GM12864 (cell line): ENCODE measurements at regions not wholly inside any gene's neighbourhood (a gene's known extent, or its start where the extent isn't known, plus 50 kb on each side); places are given as distances from the start of the nearest gene placed in this dataset.

ENCODE experiments used
- DNase-seq: peaks from one replicate; pipeline ENCODE4 v3.0.0-alpha.2; 2011; ENCODE audit warnings: low read depth
- H3K4me3 ChIP-seq: 2 replicates; pipeline ENCODE4 v1.5.1; 2011; ENCODE audit warnings: mild to moderate bottlenecking, low read depth, low read length, control low read depth
- TF ChIP-seq, protein P1 (sequence below): IDR thresholded peaks from 2 replicates; pipeline ENCODE4 v1.5.1; 2011; ENCODE audit warnings: low read depth, mild to moderate bottlenecking, moderate library complexity, low read length, control low read depth, inconsistent platforms; ENCODE audit errors: missing control alignments

DNA sequence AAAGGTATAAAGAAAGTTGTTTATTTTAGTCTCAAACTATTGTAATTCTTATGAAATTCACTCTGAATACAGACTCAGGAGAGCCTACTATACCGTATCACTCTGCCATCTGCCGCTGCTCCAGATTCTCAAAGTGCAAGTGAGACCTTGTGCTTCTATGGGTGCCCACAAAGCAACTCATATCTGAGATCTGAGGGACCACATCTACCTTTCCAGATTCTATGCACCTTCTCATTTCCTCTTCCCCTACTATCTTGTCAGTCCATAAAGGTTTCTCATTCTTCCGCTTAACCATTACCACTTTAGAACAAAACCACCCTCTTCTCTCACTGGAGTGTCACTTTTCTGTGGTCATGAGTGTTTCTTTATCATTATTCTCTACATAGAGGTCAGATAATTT is 1236.9 kb downstream of the DIAPH3 start:
- DNase-seq = no peak
- TF ChIP-seq, protein P1, sequence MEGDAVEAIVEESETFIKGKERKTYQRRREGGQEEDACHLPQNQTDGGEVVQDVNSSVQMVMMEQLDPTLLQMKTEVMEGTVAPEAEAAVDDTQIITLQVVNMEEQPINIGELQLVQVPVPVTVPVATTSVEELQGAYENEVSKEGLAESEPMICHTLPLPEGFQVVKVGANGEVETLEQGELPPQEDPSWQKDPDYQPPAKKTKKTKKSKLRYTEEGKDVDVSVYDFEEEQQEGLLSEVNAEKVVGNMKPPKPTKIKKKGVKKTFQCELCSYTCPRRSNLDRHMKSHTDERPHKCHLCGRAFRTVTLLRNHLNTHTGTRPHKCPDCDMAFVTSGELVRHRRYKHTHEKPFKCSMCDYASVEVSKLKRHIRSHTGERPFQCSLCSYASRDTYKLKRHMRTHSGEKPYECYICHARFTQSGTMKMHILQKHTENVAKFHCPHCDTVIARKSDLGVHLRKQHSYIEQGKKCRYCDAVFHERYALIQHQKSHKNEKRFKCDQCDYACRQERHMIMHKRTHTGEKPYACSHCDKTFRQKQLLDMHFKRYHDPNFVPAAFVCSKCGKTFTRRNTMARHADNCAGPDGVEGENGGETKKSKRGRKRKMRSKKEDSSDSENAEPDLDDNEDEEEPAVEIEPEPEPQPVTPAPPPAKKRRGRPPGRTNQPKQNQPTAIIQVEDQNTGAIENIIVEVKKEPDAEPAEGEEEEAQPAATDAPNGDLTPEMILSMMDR = no peak
- H3K4me3 ChIP-seq = no peak overlapping the region

DNA sequence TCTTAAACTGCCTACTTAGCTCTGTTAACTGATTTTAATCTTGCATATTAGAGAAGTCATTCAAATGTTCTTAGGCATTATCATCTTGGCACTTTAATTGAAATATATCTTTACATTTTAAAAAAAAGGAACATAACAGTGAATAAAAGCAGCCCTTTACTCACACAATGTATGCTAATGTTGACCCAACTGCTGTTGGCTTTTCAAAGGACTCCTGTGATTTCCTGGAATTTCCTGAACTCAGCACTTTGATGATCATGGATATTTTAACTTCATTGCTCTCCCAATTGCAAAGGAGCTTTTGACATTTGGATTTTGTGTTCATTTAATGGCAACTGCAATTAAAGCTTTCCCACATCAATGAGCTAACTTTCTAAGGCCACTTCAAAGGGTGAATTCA is 1230.3 kb downstream of the DIAPH3 start:
- DNase-seq = no peak
- H3K4me3 ChIP-seq = no peak overlapping the region
- TF ChIP-seq, protein P1 = no peak

DNA sequence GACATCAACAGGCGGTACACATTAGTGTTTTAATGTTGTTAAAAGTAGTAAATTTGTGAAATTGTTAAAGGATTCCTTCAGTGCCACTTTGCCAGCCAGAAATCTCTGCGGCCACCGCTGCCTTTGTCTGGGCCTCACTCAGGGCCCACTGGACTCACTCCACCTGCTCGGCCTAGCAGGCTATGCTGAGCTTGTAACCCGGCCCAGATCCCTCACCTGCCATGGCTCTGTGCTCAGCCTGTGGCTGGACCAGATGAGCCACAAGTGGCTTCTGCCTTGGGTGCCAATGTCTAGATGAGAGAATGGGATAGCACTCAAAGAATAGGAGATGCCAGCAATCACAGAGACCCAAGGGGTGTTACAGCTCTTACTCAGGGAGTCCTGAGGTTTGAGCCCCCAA is 1228.0 kb downstream of the DIAPH3 start:
- no peak for DNase-seq
- TF ChIP-seq, protein P1 = no peak

DNA sequence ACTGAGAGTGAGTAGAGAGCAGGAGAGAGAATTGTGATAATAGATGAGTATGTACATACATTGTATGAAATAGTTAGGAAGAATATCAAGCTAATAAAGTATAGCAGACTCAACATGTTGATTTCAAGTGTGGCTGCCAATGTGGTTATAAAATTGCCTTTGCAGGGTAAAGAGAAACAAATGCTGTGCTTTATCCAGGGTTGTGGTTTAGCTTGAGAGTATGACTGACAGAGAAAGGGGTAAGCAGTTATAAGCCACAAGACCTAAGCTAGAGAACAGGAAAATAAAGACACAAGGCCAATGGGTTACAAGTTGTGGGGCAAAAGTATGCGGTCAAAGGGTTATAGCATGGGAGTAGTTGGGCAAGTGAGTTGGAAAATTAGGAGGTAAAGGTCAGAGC is 1217.5 kb downstream of the DIAPH3 start:
- H3K4me3 ChIP-seq = no peak overlapping the region

More for the DNA sequence above, 1228.0 kb downstream of the DIAPH3 start:
- no peak overlapping the region for H3K4me3 ChIP-seq

DNA sequence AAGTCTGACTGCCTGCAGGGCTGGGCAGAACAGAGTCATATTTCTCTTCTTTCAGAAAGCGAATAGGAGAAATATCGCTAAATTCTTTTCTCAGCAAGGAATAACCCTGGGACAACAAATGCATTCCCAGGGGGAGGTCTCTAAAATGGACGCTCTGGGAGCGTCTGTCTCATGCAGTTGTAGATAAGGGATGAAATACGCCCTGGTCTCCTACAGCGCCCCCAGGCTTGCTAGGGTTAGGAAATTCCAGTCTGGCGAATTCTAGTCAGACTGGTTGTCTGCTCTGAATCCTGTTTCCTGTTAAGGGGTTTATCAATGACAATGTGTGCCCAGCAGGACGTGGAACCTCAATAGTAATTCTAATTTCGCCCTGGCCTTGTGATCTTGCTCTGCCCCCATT is 1214.1 kb downstream of the DIAPH3 start:
- H3K4me3 ChIP-seq = no peak overlapping the region
- DNase-seq = no peak
- TF ChIP-seq, protein P1 = no peak

More for the DNA sequence above, 1217.5 kb downstream of the DIAPH3 start:
- TF ChIP-seq, protein P1 = no peak
- DNase-seq = no peak

DNA sequence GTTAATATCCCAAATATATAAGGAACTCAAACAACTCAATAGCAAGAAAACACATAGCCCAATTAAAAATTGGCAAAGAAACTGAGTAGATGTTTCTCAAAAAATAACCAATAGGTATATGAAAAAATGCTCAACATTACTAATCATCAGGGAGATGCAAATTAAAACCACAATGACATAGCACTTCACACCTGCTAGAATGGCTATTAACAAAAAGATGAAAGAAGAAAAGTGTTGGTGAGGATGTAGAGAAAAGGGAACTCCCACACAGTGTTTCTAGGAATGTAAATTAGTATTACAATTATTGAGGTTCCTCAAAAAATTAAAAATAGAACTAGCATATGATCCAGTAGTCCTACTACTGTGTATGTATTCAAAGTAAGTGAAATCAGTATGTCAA is 1212.8 kb downstream of the DIAPH3 start:
- no peak overlapping the region for H3K4me3 ChIP-seq
- DNase-seq = no peak
- TF ChIP-seq, protein P1 = no peak

DNA sequence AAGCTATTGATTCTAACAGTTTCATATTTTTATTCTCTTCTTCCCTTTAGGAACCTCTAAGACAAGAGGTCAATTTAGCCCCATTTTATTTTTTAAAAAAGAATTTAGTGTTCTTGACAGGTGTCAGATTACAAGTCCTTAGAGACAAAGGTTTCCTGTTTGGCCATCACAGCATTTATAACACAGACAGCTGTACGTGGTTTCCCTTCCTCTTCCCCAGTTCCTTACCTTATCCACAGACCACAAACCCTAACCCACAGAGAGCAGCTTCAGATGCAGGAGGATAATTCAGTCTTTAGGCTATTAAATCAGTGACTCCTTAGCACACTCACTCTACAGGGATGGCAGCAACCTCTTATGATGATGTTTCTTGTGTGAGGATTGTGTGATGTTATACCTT is 1210.1 kb downstream of the DIAPH3 start:
- no peak overlapping the region for H3K4me3 ChIP-seq
- TF ChIP-seq, protein P1 = no peak
- DNase-seq = peak; percentile 34
